ENCODE measurements at regions not wholly inside any gene's neighbourhood (a gene's known extent, or its start where the extent isn't known, plus 50 kb on each side); places are given as distances from the start of the nearest gene placed in this dataset.
A peak's percentile ranks its signal among the peaks of the same experiment; 100 is the strongest.

DNA sequence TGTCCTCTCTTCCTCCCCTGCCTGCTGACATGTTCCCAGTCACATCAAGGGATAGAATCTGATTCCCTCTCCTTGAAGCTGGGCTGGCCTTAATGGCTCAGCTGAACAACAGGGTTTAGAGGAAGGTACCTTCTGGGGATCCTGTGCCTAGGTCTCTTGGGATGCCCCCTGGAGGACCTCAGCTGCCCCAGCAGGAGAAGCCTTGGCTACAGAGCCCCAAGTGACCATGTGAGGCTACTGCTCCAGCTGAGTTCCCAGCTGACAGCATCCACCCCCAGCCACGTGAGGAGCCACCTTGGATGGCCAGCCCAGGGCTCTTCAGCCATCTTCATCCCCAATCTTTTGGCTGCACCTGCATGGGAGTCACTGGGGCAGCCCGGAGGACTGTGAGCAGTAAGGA lies 1499.3 kb downstream of the TBC1D22A start:
- no peak for DNase-seq (ENCODE audit: missing footprints)
- intact Hi-C loops (cut with DNase I): no loop called here
- no peak for ATAC-seq

DNA sequence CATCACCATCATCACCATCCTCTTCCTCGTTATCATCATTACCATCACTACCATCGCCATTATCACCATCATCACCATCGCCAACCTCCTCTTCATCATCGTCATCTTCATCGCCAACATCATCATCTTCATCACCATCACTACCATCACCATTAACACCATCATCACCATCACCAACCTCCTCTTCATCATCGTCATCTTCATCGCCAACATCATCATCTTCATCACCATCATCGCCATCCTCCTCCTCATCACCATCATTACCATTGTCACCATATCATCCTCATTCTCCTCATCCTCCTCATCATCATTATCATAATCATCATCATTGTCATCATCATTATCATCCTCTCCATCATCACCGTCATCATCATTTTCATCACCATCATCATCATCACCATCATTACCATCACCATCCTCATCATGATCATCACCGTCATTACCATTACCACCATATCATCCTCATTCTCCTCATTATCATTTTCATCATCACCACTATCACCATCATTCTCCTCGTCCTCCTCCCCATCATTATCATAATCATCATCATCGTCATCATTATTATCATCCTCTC lies 1498.7 kb downstream of the TBC1D22A start:
- no peak for DNase-seq (ENCODE audit: missing footprints)
- intact Hi-C loops (cut with DNase I): no loop called here
- ATAC-seq: no peak

- intact Hi-C loops (cut with DNase I): no loop called here
- no peak for ATAC-seq
- DNase-seq (ENCODE audit: missing footprints): no peak
Measured at GRCh38 chr22:48259991-48260670, 1497.7 kb downstream of the TBC1D22A start.

DNA sequence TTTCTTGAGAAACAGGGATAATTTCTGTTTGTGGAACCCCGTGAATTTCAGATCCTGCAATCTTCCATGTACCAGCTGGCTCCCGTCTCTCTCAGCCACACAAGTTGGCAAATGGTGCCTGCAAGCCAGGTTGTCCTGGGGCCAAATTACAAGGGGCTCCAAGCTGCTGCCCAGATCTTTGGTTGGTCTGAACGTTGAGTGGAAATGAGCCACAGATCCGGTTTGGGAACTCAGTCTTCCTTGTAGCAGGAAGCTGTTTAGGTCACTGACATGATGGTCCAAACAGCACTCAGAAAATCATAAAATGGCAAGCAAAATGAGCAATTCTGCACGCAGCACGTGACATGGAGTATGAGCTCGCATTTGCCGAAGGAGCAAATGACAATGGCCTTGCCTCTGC lies 1496.4 kb downstream of the TBC1D22A start:
- intact Hi-C loops (cut with DNase I): no loop called here
- no peak for ATAC-seq
- no peak for DNase-seq (ENCODE audit: missing footprints)

- ATAC-seq: no peak
- peak; percentile 11 for DNase-seq (ENCODE audit: missing footprints)
- intact Hi-C loops (cut with DNase I): no loop called here
Measured at GRCh38 chr22:48258064-48258701, 1495.7 kb downstream of the TBC1D22A start.

- ATAC-seq (no peak), DNase-seq (ENCODE audit: missing footprints) (no peak)
- intact Hi-C loops (cut with DNase I): no loop called here
Measured at GRCh38 chr22:48257685-48258055, 1495.2 kb downstream of the TBC1D22A start.

DNA sequence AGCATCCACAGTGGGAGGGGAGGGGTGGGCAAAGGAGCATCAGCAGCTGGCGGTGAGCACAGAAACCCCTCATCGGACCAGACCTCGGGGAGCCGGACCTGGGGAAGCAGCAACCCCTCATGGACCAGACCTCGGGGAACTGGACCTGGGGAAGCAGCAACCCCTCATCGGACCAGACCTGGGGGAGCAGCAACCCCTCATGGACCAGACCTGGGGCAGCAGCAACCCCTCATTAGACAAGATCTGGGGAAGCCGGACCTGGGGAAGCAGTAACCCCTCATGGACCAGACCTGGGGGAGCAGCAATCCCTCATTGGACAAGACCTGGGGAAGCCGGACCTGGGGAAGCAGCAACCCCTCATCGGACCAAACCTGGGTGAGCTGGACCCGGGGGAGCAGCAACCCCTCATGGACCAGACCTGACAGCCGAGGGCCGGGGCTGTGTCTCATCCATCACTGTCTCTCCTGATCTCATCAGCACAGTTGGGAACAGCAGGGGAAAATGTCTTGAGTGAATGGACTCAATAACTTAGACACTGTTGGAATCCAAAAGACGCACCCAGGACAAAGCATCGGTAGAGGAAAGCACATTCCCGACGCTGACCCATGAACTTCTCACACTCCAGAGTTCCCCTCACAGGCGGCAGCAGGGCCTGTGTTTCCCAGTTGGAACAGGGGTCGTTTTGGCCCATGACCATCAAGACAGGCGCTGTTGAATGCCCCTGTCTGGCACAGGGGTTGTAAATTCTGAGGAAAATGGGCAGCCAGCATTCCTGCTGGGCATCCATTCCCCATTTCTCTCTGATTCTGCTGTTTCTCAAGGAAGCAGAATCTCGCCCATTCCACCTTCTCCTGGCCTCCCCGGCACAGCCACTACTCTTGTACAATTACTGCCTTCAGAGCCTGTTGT lies 1494.6 kb downstream of the TBC1D22A start:
- intact Hi-C loops (cut with DNase I): no loop called here
- ATAC-seq (no peak), DNase-seq (ENCODE audit: missing footprints) (no peak)

GRCh38 chr22:48256041-48256739 lies 1493.7 kb downstream of the TBC1D22A start:
- peak; percentile 42 for DNase-seq (ENCODE audit: missing footprints)
- ATAC-seq: no peak
- intact Hi-C loops (cut with DNase I): no loop called here

- intact Hi-C loops (cut with DNase I): no loop called here
- no peak for ATAC-seq
- no peak for DNase-seq (ENCODE audit: missing footprints)
Measured at GRCh38 chr22:48254311-48254873, 1491.9 kb downstream of the TBC1D22A start.

DNA sequence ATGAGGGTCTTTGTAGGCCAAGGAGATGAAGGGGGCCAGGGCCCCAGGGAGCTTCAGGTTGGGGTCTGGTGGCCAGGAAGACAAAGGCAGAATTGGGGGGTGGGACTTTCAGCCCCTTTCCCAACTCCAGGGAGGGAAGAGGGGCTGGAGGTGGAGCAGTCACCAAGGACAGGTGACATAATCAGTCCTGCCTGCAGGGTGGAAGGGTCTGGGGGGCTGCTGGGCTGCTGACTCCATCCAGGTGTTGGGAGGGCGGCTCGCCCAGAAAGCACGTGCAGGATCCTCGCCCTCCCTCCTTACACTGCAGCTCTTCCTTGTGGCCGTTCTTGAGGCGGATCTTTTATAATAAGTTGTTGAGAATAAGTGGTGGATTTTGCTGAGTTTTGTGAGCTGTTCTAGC lies 1491.1 kb downstream of the TBC1D22A start:
- DNase-seq (ENCODE audit: missing footprints) (no peak), ATAC-seq (no peak)
- intact Hi-C loops (cut with DNase I): no loop called here

DNA sequence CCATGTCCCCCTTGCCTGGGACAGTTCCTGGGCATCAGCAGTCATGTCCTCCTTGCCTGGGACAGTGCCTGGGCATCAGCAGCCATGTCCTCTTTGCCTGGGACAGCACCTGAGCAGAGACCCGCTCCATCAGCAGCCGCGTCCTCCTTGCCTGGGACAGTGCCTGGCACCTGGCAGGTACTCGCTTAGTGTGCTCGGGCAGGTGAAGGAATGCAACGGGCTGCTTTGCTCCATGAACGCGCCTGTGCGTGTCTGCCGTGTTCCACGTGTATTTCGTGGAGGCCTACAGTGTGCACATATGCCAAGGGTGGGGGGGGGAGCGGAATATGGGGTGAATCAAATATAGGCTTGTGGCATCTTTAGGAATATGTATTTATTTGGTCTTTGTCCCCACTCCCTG lies 1490.7 kb downstream of the TBC1D22A start:
- ATAC-seq: no peak
- intact Hi-C loops (cut with DNase I): no loop called here
- no peak for DNase-seq (ENCODE audit: missing footprints)

- DNase-seq (ENCODE audit: missing footprints) (no peak), ATAC-seq (no peak)
- intact Hi-C loops (cut with DNase I): no loop called here
Measured at GRCh38 chr22:48251629-48252028, 1489.2 kb downstream of the TBC1D22A start.

- DNase-seq (ENCODE audit: missing footprints): no peak
Measured at GRCh38 chr22:48250937-48251530, 1488.6 kb downstream of the TBC1D22A start.

DNA sequence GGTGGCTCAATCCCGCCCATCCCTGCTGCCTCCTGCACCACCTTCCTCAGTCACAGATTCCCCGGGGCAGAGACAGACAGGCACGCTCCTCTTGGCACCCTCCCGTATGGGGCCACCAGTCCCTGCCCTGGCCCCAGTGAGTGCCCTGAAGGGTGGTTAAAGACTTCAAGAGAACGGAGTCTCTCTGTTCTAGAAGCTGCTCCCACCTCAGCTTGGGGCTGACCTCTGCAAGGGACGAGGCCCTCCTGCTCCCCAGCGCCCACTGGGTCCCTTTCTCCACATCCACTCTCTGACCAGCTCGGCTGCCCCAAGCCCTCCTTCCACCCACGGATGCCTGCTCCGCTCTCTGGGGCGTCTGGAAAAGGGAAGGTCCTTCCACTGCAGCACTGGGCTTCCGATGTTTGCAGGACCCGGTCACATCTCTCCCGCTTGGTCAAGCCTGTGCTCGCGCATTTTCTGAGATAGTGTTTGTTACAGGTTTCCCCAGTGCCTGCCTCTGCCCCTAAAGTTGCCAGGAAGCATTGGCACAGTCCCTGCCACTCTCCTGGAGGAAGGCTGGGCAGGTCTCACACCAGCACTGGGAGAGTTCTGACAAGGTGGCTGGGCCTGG lies 1487.9 kb downstream of the TBC1D22A start:
- ATAC-seq: no peak
- DNase-seq (ENCODE audit: missing footprints): no peak
- intact Hi-C loops (cut with DNase I): no loop called here

More at GRCh38 chr22:48250937-48251530, 1488.6 kb downstream of the TBC1D22A start:
- no peak for ATAC-seq
- intact Hi-C loops (cut with DNase I): no loop called here

- no peak for ATAC-seq
- DNase-seq (ENCODE audit: missing footprints): no peak
- intact Hi-C loops (cut with DNase I): no loop called here
Measured at GRCh38 chr22:48249713-48250268, 1487.3 kb downstream of the TBC1D22A start.

- ATAC-seq (no peak), DNase-seq (ENCODE audit: missing footprints) (no peak)
- intact Hi-C loops (cut with DNase I): no loop called here
Measured at GRCh38 chr22:48248901-48249455, 1486.5 kb downstream of the TBC1D22A start.

- intact Hi-C loops (cut with DNase I): no loop called here
- DNase-seq (ENCODE audit: missing footprints): no peak
- no peak for ATAC-seq
Measured at GRCh38 chr22:48247829-48248228, 1485.4 kb downstream of the TBC1D22A start.

Data from Right ventricle myocardium inferior (tissue), 1 donor.